GM13977 (cell line): ENCODE measurements at regions not wholly inside any gene's neighbourhood (a gene's known extent, or its start where the extent isn't known, plus 50 kb on each side); places are given as distances from the start of the nearest gene placed in this dataset.

Experiments used
- DNase-seq: peaks from one replicate; pipeline ENCODE4 v3.0.0; 2012; ENCODE audit warnings: low spot score
- CTCF ChIP-seq: IDR thresholded peaks from 2 replicates; pipeline ENCODE4 v1.5.1; 2012; ENCODE audit warnings: mild to moderate bottlenecking, control low read depth; ENCODE audit not compliant: insufficient read depth; ENCODE audit errors: extremely low read depth, missing control alignments
- in situ Hi-C: fragments of 300-500 bp; cut with MboI; formaldehyde crosslinking; loops from one replicate; pipeline ENCODE4 v1.12.0; 2022; ENCODE audit warnings: low sequenced_read_pairs, low pct_unique_long_range_greater_than_20kb, mixed read lengths, inconsistent platforms; ENCODE audit not compliant: unreplicated experiment

GRCh38 chr4:107473126-107473525 lies 246.9 kb downstream of the PAPSS1 start:
- DNase-seq, result no peak
- no peak for TF ChIP-seq CTCF

GRCh38 chr4:107472265-107472948 lies 247.6 kb downstream of the PAPSS1 start:
- DNase-seq, result no peak
- no peak for TF ChIP-seq CTCF
- in situ Hi-C loops, result no loop called here

More at GRCh38 chr4:107473126-107473525, 246.9 kb downstream of the PAPSS1 start:
- in situ Hi-C loops, result no loop called here

GRCh38 chr4:107470173-107470572 lies 249.9 kb downstream of the PAPSS1 start:
- DNase-seq, result no peak
- in situ Hi-C loops, result no loop called here
- TF ChIP-seq CTCF, result no peak

GRCh38 chr4:107468812-107469211 lies 251.2 kb downstream of the PAPSS1 start:
- no peak for DNase-seq
- in situ Hi-C loops, result no loop called here

GRCh38 chr4:107468156-107468555 lies 251.9 kb downstream of the PAPSS1 start:
- in situ Hi-C loops, result no loop called here
- no peak for DNase-seq
- TF ChIP-seq CTCF, result no peak

More at GRCh38 chr4:107468812-107469211, 251.2 kb downstream of the PAPSS1 start:
- TF ChIP-seq CTCF, result no peak

GRCh38 chr4:107467461-107467860 lies 252.6 kb downstream of the PAPSS1 start:
- in situ Hi-C loops, result no loop called here
- DNase-seq, result no peak
- TF ChIP-seq CTCF, result no peak

GRCh38 chr4:107458194-107458593 lies 261.8 kb downstream of the PAPSS1 start:
- no peak for DNase-seq
- in situ Hi-C loops, result no loop called here
- TF ChIP-seq CTCF, result no peak
